HG03342 (cell line): ENCODE measurements at regions not wholly inside any gene's neighbourhood (a gene's known extent, or its start where the extent isn't known, plus 50 kb on each side); places are given as distances from the start of the nearest gene placed in this dataset.
"Not testable (repeated sequence)": the region's sequence is repeated elsewhere in the genome, so short reads cannot be mapped to it uniquely, and the experiment has no call there.

ENCODE experiments used
- ATAC-seq: cut with Tn5 transposase; IDR thresholded peaks from one replicate; pipeline ENCODE4 v1.9.1; 2021; ENCODE audit warnings: mild to moderate bottlenecking, moderate library complexity; ENCODE audit not compliant: unreplicated experiment

DNA sequence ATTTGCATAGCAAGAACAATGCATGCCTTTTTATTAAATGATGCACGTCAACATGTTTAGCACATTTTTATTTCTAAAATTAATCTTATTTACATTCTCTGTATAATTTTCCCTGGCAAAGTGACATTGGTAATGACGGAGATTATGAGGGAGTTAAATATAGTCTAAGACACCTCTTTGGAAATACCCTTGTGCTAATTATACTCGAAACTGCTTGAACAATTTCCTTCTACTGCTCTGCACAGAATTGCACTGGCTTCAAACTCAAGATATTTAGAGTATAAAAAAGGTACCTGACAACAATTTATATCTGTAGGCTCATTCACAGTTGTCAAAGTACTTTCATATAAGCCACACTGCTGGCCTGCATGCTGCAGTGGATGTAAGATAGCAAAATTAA, 602.7 kb downstream of the NXPH1 start:
- no peak for ATAC-seq

DNA sequence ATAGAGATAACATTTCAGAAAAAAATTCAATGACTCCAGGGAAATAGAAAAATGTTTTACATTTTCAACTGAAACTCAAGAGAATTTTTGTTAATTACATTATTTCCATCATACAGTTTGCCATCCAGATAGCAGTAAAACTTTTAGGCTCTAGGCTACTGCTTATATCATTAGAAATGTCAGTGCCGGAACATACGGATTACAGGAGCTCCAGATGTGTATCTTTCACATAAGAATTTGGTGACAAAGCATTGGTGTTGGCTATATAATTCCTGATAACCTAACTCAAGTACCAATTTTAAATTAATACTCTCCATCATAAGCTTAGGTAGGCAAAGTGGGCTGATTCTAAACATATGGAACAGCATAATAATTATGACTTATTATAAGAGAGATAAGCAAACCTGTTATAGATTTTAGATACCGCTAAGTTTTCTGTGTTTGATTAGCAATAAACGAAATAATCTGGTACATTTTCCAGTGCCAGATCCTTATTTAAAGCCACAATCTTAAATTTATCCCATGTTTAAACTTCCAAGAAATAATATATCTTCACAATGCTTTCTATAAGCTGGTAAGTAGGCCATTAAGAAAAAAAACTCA, 637.9 kb downstream of the NXPH1 start:
- ATAC-seq, result no peak

GRCh38 chr7:9075774-9076173, 642.4 kb downstream of the NXPH1 start:
- not testable (repeated sequence) for ATAC-seq

DNA sequence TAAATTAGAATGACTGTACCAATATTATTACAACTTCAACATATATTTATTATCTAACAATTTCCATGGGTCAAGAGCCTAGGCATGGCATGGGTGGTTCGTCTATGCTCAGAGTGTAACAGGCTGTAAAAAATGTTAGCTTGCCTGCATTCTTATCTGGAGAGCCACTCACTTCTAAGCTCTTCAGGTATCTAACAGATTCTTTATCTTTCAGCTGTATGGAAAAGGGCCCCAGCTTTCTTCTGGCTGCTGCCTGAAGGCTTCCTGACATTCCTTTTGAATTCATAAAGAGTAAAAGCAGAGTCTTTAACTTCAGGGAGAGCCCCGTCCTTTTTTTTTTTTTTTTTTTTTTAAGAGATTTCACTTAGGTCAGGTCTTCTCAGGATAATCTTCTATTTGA, 648.8 kb downstream of the NXPH1 start:
- ATAC-seq, result no peak

DNA sequence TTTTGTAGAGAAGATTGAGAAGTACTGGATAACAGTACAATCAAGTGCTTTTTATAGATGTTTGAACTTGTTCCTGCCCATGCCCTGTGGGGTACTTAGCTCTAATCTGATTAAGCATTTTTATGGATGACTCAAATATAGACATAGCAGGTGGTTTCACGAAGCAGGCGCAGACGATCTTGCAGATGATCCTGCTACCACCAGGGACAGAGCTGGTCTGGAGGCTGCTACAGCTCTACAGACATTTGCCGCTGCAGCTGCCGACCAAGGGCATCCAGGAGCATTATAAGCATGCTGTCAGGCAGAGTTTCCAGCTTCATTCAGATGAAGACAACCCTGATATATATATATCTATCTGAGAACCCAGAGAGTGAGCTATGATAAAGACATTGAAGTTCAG, 650.4 kb downstream of the NXPH1 start:
- ATAC-seq, result no peak

DNA sequence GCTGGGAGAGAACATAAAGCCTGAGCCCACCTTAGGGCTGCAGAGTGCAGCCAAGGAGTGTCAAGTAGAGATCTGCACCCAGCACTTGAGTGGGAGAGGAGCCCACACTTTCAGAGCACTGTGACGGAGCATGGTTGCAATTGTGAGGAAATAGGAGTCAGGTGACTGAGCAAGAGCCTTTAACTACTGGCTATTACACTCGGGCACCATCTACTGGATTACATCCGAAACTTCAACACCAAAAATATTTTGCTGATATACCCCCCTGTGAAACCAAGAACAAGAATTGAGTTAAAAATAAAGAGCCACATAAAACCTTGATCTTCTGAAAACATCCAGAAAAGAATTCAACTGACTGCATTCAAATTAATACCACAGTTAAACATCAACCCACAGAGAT, 657.9 kb downstream of the NXPH1 start:
- ATAC-seq, result no peak

GRCh38 chr7:9097565-9098060, 664.2 kb downstream of the NXPH1 start:
- ATAC-seq, result no peak

DNA sequence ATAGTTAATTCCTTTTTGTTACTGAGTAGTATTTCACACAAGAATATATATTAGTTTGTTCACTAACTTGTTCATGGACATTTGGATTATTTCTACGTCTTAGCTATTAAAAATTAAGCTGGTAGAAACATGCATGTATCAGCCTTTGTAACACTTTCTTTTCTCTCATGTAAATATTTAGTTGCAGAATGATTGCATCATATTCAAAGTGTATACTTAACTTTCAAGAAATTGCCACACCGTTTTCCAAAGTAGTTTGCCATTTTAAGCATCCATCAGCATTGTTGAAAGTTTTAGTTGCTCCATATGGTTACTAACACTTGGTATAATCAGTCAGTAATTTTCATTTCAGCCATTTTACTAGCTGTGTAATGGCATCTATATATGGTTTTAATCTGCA, 666.9 kb downstream of the NXPH1 start:
- ATAC-seq, result no peak

DNA sequence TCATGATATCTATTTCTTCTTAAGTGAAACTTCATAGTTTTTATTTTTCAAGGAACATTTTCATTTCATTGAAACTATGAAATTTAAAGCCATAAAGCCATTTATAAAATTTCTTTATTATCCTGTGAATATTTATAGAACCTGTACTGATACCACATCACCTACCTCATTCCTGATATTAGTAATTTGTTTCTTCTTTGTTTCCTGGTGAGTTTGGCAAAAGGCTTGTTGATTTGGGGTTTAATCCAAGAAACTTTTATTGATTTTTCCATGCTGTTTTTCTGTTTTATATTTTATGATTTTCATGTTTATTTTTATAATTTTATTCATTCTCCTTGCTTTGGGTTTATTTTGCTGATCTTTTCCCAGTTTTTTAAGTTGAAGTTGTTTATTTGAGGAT, 669.4 kb downstream of the NXPH1 start:
- no peak for ATAC-seq

GRCh38 chr7:9106747-9107146, 673.3 kb downstream of the NXPH1 start:
- ATAC-seq, result no peak

GRCh38 chr7:9120331-9120730, 686.9 kb downstream of the NXPH1 start:
- ATAC-seq, result no peak

GRCh38 chr7:9124320-9124719, 690.9 kb downstream of the NXPH1 start:
- ATAC-seq, result no peak

- no peak for ATAC-seq
Observed at GRCh38 chr7:9125246-9125645, 691.8 kb downstream of the NXPH1 start.

- no peak for ATAC-seq
Observed at GRCh38 chr7:9127901-9128300, 694.5 kb downstream of the NXPH1 start.

- no peak for ATAC-seq
Observed at GRCh38 chr7:9148687-9149086, 715.3 kb downstream of the NXPH1 start.

DNA sequence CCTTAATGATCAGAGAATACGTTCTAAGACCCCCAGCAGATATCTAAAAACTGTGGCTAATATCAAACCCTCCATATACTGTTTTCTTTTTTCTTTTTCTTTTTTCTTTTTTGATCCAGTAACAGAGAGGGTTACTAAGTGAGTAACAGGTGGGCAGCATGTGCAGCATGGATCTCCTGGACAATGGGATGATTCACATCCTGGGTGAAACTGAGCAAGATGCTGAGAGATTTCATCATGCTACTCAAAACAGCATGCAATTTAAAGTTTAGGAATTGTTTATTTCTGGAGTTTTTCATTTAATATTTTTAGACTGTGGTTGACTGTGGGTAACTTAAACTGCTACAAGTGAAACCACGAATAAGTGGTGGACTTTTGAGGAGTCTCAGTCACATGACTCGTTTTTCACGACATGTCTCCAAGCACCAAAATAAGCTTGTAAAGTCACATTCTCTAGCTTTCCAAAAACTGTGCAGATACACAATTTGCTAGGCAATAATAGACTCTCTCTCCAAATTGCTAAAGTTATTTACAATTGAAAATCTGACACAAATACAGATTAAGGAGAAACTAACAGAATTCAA, 716.2 kb downstream of the NXPH1 start:
- ATAC-seq, result no peak

DNA sequence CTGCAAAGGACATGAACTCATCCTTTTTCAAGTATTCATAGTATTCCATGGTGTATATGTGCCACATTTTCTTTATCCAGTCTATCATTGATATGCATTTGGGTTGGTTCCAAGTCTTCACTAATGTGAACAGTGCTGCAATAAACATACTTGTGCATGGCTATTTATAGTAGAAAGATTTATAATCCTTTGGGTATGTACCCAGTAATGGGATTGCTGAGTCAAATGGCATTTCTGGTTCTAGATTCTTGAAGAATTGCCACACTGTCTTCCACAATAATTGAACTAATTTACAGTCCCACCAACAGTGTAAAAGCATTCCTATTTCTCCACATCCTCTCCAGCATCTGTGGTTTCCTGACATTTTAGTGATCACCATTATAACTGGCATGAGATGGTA, 730.3 kb downstream of the NXPH1 start:
- not testable (repeated sequence) for ATAC-seq

DNA sequence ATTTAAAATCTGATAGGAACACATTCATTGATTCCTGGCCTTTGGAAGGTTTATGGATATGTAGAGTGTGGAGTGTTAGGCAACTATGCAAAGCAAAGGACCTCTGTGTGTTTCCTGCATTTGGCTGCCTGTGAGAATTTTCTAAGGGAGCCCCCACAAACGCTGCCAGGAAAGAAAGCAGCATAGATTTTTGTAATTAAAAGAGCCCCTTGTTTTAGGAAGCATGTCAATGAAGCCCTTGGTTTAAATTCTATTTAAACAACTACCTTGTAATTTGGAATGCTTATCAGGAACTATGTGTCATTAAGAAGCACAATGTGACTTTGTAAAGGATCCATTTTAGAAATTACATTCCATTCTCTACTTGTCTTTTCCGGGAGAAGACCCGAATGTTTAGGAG, 742.5 kb downstream of the NXPH1 start:
- no peak for ATAC-seq

GRCh38 chr7:9181356-9181755, 747.9 kb downstream of the NXPH1 start:
- ATAC-seq, result no peak

DNA sequence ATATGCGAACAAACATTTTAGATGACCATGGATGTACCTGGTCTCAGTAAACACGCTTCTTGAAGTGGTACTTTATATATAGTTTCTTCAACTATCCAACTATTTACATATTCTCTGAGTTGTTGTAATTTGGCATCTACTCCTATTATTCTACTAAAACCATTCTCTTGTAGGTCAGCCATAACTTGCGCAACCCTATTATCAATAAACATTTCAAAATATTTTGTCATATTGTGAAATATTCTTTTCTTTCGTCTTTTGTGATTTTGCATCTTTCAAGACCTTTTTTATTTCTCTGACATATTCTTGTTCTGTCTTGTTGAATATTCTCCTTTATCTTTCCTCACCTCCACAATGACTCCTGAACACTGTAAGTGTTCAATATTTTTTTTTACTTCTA, 753.3 kb downstream of the NXPH1 start:
- no peak for ATAC-seq

DNA sequence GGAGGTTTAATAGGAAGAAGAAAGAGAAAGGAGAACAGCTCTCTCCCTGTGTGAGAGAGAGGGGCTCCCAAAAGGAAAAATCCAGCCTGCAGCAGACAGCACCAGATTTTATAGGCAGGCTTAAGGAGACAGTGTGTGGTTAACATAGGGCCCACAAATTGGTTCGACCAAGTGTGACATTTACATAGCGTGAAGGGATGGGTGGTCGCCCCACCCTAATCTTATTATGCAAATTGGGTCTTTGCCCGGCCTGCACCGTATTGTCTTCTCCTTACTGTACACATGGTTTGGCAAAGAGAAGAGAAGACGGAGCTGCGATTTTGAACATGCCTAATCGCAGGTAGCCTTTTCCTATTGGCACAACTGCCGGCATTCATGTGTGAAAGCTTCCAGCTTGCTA, 756.3 kb downstream of the NXPH1 start:
- ATAC-seq, result no peak

DNA sequence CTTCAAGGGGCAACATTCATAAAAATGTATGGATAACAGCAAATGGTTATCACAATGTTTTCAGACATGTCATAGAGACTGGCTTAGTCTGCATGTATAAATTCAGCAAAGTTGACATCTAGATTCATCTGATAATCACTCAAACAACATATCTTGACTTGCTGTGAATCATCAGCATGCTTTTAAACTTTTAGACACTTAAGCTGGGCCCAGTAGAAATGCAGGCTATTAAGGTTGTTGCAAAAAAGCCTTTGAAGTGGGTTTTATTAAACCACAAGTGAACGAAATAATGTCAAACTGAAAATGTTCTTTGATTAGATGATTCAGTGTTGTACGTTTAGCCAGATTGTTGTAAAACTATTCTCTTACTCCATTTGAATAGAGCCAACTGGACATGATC, 759.6 kb downstream of the NXPH1 start:
- ATAC-seq, result no peak

DNA sequence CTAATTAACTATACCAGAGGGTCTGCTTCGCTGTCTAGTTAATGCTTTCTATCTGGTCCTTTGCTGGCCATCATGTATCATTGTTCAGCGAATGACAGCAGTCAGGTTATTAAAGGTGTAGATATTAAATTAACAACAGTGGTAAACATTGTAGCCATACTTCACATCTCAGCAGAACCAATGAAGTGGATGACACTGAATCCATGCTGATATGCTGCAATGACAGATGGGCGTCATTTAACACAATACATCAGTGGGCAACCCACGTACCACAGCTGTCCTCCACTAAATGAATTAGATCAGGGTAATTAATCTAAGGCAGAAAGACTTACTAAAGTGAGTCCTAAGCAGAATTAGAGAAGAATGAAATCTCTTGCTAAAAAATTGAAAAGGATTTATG, 767.2 kb downstream of the NXPH1 start:
- ATAC-seq, result no peak
